Dermis blood vessel endothelial cell (primary cell): ENCODE measurements at regions not wholly inside any gene's neighbourhood (a gene's known extent, or its start where the extent isn't known, plus 50 kb on each side); places are given as distances from the start of the nearest gene placed in this dataset.

ENCODE experiments used
- DNase-seq: peaks from one replicate; pipeline ENCODE4 v3.0.0; 2010

GRCh38 chrX:40310447-40310846 lies 212.7 kb upstream of the BCOR start:
- no peak for DNase-seq

DNA sequence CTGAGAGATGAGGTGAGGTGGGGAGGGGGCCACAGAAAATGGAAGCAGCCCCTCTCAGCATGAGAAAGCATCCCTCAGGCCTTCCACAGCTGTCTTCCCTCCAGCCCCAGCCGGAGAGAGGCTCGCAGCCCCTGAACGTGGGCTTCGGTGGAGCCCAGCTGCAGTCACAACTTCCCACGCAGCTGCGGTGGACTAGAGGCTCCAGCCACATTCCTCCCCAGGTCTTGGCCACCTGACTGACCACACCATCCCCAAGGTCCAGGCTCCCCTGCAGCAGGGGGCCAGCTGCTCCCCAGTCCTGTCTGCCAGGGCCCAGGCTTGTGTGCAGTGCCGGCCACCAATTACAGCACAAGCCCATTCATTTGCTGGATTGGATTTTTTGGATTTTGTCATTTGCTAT lies 212.3 kb upstream of the BCOR start:
- DNase-seq, result no peak

GRCh38 chrX:40307871-40308270 lies 210.1 kb upstream of the BCOR start:
- no peak for DNase-seq

DNA sequence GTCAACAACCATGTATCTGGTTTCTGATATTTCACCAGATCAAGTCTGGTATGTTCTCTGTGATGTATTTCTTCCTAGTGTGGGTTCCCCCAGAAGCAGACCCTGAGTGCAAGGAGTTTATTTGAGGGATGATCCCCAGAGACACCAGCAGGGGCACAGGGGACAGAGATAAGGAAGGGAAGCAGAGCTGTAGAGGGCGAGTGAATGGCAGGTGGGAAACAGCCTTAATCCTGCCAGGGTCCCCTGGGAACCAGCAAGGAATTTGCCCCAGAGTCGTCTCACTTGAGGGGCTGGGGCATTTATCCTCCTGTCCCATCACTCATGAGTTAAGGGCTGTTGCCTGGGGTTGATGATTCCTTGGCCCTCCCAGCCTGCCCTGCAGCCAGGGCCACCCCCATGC lies 206.4 kb upstream of the BCOR start:
- no peak for DNase-seq

DNA sequence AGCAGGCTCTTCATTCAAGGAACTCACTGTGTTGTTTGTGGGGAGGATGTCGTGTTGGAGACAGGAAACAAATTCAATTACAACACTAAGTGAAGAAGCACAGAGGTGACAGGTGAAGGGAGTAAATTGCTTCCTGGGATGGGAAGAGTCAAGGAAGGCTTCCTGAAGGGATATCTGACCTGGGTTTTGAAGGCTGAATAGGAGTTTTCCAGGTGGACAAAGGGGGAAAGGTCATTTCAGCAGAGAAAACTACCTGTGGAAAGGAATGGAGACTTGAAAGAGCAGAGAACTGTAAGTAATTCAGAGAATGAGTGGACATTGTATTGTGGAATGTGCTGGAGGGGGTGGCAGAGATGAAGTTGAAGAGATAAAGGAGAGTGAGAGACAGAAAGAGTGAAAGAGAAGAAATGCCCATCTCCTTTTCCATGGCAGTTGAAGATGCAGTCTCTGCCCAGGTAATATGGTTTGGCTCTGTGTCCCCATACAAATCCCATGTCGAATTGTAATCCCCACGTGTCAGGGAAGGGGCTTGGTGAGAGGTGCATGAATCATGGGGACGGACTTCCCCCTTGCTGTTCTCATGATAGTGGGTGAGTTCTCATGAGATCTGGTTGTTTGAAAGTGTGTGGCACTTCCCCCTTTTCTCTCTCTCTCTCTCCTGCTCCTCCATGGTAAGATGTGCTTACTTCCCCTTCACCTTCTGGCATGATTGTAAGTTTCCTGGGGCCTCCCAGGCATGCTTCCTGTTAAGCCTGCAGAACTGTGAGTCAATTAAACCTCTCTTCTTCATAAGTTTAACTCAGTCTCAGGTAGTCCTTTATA lies 205.7 kb upstream of the BCOR start:
- no peak for DNase-seq

DNA sequence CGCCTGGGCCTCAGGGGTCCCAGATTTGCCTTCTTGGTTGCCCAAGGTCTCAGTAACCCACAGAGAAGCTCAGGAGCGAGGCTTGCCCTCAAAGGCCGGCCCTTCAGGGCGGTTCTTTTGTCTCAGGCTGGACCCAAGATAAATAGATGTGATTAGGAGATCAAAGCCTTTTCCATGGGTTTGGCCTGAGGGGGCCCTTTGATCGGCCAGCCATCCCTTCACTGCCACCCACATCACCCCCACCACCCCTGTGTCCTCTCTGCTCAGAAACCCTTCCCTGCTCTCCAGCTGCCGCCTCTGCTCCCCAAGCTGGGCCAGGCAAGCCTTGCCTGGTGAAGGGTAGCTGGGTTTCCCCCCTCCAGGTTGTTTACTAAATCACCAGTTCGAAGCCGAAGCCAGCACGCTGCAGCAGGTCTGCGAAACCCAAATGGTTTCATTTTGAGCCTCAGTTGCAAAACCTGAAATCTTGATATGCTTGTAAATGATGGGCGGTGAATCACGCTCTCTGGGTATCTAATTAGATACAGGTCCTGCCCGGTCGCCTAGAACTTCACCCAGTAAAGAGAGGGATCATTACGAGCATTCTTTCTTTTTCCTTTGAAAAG lies 202.6 kb upstream of the BCOR start:
- DNase-seq, result no peak

GRCh38 chrX:40299641-40300046 lies 201.9 kb upstream of the BCOR start:
- no peak for DNase-seq

GRCh38 chrX:40298572-40299479 lies 201.1 kb upstream of the BCOR start:
- DNase-seq, result peak; percentile 44

DNA sequence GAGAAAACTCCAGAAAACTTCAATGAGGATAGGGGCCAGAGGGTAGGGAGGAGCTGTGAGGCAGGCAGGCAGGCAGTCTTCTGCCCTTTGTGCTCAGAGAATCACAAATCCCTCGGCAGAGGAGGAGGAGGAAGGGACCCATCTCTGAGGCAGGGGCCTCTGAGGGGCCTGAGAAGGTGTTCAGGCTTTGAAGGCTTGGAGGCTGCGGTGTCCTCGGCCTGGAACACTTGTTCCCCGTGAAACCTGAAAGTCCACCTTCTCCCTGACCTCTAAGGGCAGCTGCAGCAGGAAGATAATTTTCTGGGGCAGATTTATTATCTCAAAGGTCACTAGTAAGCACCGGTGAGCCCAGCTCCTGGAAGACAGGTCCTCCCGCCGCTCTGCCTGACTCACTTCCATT lies 200.3 kb upstream of the BCOR start:
- no peak for DNase-seq

GRCh38 chrX:40291553-40291952 lies 193.8 kb upstream of the BCOR start:
- DNase-seq, result no peak

GRCh38 chrX:40290517-40290916 lies 192.8 kb upstream of the BCOR start:
- DNase-seq, result no peak

- DNase-seq, result no peak
Measured at GRCh38 chrX:40285876-40286275, 188.1 kb upstream of the BCOR start.

DNA sequence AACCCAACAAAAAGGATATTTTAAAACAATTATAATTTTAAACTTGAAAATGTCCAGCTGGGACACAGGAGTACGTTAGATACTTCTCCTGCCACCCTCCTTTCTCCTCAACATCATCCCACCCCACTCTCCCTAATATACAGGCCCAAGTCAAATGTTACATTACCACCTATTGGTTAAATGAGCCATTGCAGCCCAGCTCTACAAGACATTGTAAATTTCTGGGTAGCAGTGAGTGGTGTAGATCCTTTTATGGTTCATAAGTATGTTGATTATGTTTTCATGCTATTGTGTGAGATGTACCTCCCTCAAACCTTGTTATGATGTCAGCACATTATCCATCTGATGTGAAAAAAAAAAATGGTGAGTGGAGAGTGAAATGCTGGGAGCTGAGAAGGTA lies 187.1 kb upstream of the BCOR start:
- no peak for DNase-seq

GRCh38 chrX:40283981-40284380 lies 186.2 kb upstream of the BCOR start:
- DNase-seq, result no peak

DNA sequence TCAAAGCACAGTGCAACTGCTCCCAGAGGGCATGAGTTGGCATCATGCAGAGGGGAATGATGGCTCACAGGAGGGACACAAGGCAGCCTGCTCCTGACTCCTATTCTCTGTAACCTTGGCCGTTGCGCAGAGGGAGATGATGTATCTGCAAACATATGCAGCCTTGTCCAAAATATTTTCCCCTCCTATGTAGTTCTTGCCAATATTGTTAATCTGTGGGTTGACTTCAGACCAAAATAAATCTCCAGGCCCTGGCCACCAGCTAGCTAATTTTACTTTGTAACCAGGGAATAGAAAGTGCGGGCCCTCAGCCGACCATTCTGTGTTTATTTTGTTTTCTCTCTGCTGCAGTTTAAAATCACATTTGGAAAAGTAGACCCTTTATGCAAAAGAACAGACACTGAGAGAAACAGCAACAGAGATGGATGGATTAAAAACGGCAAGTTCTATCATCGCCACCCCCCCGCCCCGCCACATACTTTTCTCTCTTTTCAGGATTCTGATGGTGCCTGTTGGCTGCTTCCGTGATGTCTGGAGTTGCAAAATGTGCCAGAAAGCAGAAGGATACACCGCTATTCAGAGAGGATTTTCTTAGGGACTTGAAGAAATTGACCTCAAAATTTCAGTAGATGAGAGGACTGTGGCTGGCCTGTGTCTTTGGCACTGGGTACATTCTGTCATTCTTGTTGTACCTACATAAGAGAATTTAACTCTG lies 185.3 kb upstream of the BCOR start:
- DNase-seq, result no peak

DNA sequence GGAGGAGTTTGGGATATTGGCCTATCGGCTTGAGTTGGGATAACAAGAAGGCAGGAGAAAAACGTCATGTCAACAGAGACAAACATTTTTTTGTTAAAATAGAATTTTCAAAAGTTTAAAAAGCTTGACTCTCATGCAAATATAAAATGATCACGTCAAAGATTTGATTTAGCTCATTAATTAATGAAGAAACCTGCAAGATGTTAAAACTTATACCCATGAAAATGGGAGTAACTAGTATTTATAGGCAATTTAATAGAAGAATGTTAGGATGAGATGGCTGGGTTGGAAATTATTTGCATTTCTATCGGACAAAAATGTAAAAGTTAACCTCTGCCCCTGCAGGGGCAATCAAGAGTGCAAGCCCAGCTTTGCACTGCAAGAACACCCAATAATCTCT lies 184.6 kb upstream of the BCOR start:
- no peak for DNase-seq

DNA sequence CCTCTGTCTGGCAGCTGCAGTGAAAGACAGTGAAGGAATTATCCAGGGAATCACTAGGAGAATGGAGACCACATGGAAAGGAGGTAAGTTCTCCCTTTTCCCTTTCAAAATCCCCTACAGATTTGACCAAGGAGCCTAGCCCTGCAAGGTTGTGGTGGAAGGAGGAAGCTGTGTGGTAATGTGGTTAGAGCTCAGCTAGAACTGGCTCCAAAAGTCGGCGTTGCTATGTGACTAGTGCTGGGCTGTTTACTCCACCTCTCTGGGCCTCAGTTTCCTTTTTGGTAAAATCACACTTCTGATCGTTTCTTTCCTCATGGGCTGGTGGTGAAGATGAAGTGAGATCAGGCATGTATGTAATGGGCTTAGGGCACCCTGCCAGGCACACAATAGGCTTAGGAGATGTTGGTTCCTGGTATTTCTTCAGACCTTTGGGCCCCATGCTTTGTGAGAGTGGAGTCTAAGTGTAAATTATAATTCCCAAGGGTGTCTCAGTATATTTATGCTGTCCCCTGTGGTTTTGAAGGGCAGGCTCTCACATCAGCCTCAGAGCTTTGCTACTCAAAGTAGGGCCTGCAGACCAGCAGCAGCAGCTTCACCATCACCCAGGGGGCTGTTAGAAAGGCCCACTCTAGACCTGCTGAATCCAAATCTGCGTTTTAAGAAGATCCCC lies 183.7 kb upstream of the BCOR start:
- no peak for DNase-seq

DNA sequence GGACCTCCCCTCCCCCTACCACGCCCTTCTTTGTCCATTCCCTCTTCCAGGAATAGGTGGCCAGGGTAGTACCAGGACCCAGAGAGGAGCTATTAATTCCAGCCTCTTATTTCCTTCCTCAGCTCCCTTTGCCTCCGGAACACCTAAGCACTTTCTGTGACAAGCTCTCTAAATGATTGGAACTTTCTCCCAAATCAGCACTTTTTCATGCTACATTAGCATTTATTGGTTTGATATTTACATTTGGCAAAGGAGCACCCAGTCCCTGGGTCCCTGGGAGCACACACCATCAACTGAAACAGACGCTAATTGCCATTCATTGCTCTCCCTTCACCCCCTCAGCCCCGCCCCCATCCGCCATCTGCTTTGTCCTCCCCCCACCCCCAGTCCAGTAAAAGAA lies 182.0 kb upstream of the BCOR start:
- no peak for DNase-seq

GRCh38 chrX:40279091-40279430 lies 181.3 kb upstream of the BCOR start:
- no peak for DNase-seq

- no peak for DNase-seq
Measured at GRCh38 chrX:40278340-40279090, 180.8 kb upstream of the BCOR start.

DNA sequence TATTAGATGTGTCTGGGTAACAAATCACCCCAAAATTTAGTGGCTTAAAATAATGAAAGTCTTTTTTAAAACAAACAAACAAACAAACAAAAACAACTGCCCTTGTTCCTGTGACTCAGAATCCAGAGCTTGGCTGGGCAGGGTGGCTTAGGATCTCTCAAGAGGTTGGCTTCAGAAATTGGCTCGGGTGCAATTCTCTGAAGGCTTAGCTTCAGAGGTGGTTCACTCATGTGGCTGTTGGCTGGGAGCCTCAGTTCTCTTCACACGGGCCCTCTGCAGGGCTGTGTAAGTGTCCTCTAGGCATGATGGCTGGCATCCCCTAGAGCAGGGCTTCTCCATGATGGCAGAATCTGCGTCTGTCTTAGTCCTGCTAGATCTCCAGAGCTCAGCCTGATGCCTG lies 179.9 kb upstream of the BCOR start:
- DNase-seq, result no peak
